IMR-90 (cell line): ENCODE measurements at regions not wholly inside any gene's neighbourhood (a gene's known extent, or its start where the extent isn't known, plus 50 kb on each side); places are given as distances from the start of the nearest gene placed in this dataset.

Experiments used
- ATAC-seq: fragments of 200-7000 bp; cut with Tn5 transposase; 2 replicates; pipeline ENCODE4 v1.9.1; 2020; ENCODE audit warnings: low read depth, mild to moderate bottlenecking, moderate library complexity
- BruUV-seq: library from RNA; stranded (reverse); fragments of 400-500 nt; replicated peaks from 2 replicates; lab custom pipeline; 2021; lab: Mats Ljungman, UMichigan
- CTCF ChIA-PET: fragments of 300-600 bp; formaldehyde crosslinking; extraction: SDS; loops from one replicate; lab custom pipeline; 2021; ENCODE audit warnings: antibody characterized with exemption; lab: Yijun Ruan, JAX
- POLR2A ChIA-PET: fragments of 300-600 bp; sonication (Branson Sonifier 250); formaldehyde crosslinking; loops from one replicate; lab custom pipeline; 2022; ENCODE audit warnings: antibody characterized with exemption; ENCODE audit not compliant: unreplicated experiment; lab: Charles Lee
- DNase-seq: peaks from one replicate; pipeline ENCODE4 v3.0.0; 2013
- H2AFZ ChIP-seq: replicated peaks from 2 replicates; pipeline ENCODE3; 2013; ENCODE audit warnings: low read length, mild to moderate bottlenecking; ENCODE audit not compliant: poor library complexity
- H2AK5ac ChIP-seq: 2 replicates; pipeline ENCODE4 v1.6.1; 2013; ENCODE audit warnings: low read depth, low read length, inconsistent platforms
- H2AK9ac ChIP-seq: replicated peaks from 2 replicates; pipeline ENCODE3; 2013; ENCODE audit warnings: mild to moderate bottlenecking, low read depth, low read length, moderate library complexity; ENCODE audit not compliant: poor library complexity
- H2BK120ac ChIP-seq: 2 replicates; pipeline ENCODE4 v1.6.1; 2013; ENCODE audit warnings: low read depth, low read length, inconsistent platforms
- H2BK15ac ChIP-seq: 3 replicates; pipeline ENCODE4 v1.6.1; 2013; ENCODE audit warnings: low read depth, low read length, inconsistent platforms
- H2BK20ac ChIP-seq: 2 replicates; pipeline ENCODE4 v1.6.1; 2013; ENCODE audit warnings: low read depth, mild to moderate bottlenecking, inconsistent platforms, low read length, moderate library complexity
- H2BK5ac ChIP-seq: 2 replicates; pipeline ENCODE4 v1.6.1; 2013; ENCODE audit warnings: mild to moderate bottlenecking, low read depth, low read length, inconsistent platforms; ENCODE audit not compliant: poor library complexity, severe bottlenecking
- H3K14ac ChIP-seq: replicated peaks from 2 replicates; pipeline ENCODE4 v1.6.1; 2013; ENCODE audit warnings: low read depth, low read length, inconsistent platforms
- H3K18ac ChIP-seq: 2 replicates; pipeline ENCODE4 v1.6.1; 2013; ENCODE audit warnings: low read depth, low read length, control low read depth
- H3K23ac ChIP-seq: 2 replicates; pipeline ENCODE4 v1.6.1; 2013; ENCODE audit warnings: low read depth, low read length, inconsistent platforms
- H3K27ac ChIP-seq: 2 replicates; pipeline ENCODE4 v1.5.1; 2013; ENCODE audit warnings: mild to moderate bottlenecking, control low read depth, low read length; ENCODE audit not compliant: insufficient read depth
- H3K27me3 ChIP-seq: 2 replicates; pipeline ENCODE4 v1.6.1; 2013; ENCODE audit warnings: low read length; ENCODE audit not compliant: control insufficient read depth, insufficient read depth
- H3K36me3 ChIP-seq: 2 replicates; pipeline ENCODE4 v1.6.1; 2013; ENCODE audit warnings: low read length, mixed read lengths; ENCODE audit not compliant: control insufficient read depth, insufficient read depth
- H3K4ac ChIP-seq: 2 replicates; pipeline ENCODE4 v1.6.1; 2013; ENCODE audit warnings: low read depth, low read length, inconsistent platforms
- H3K4me1 ChIP-seq: 2 replicates; pipeline ENCODE4 v1.6.1; 2013; ENCODE audit warnings: low read length, mixed read lengths; ENCODE audit not compliant: control insufficient read depth, insufficient read depth
- H3K4me2 ChIP-seq: 2 replicates; pipeline ENCODE4 v1.6.1; 2013; ENCODE audit warnings: low read depth, mild to moderate bottlenecking, control low read depth, low read length, moderate library complexity
- H3K4me3 ChIP-seq: 2 replicates; pipeline ENCODE4 v1.5.1; 2013; ENCODE audit warnings: low read depth, mild to moderate bottlenecking, control low read depth, low read length, moderate library complexity; ENCODE audit not compliant: insufficient read depth
- H3K56ac ChIP-seq: 2 replicates; pipeline ENCODE4 v1.6.1; 2013; ENCODE audit warnings: low read length, inconsistent platforms; ENCODE audit not compliant: insufficient read depth; ENCODE audit errors: extremely low read depth
- H3K79me1 ChIP-seq, 2 experiments: 2 replicates each; pipeline ENCODE4 v1.6.1; 2013; ENCODE audit warnings: low read length in 2 of 2, inconsistent platforms in 1 of 2, low read depth in 1 of 2
- H3K9ac ChIP-seq: 2 replicates; pipeline ENCODE4 v1.6.1; 2013; ENCODE audit warnings: low read depth, low read length, control low read depth
- H3K9me1 ChIP-seq: 2 replicates; pipeline ENCODE4 v1.6.1; 2013; ENCODE audit warnings: low read length, inconsistent platforms; ENCODE audit not compliant: insufficient read depth
- H3K9me3 ChIP-seq: 2 replicates; pipeline ENCODE4 v1.6.1; 2013; ENCODE audit warnings: low read length; ENCODE audit not compliant: control insufficient read depth, insufficient read depth
- H4K20me1 ChIP-seq: 2 replicates; pipeline ENCODE4 v1.6.1; 2013; ENCODE audit warnings: low read length, inconsistent platforms; ENCODE audit not compliant: insufficient read depth
- H4K5ac ChIP-seq: 2 replicates; pipeline ENCODE4 v1.6.1; 2013; ENCODE audit warnings: mild to moderate bottlenecking, low read depth, low read length, control low read depth
- H4K8ac ChIP-seq, 2 experiments: 2 replicates each; pipeline ENCODE4 v1.6.1; 2013; ENCODE audit warnings: low read depth in 2 of 2, low read length in 2 of 2, control low read depth in 1 of 2, inconsistent platforms in 1 of 2
- H4K91ac ChIP-seq: 2 replicates; pipeline ENCODE4 v1.6.1; 2013; ENCODE audit warnings: low read depth, low read length, inconsistent platforms; ENCODE audit not compliant: insufficient read depth
- MXI1 ChIP-seq: IDR thresholded peaks from 2 replicates; pipeline ENCODE4 v1.6.1; 2012; ENCODE audit warnings: low read depth, mild to moderate bottlenecking, low read length, moderate library complexity, borderline replicate concordance
- RFX5 ChIP-seq: IDR thresholded peaks from 2 replicates; pipeline ENCODE4 v1.8.0; 2012; ENCODE audit warnings: low read depth, mild to moderate bottlenecking, low read length, moderate library complexity
- WGBS, 2 experiments: methylation state at CpG; one replicate each; pipeline versions ENCODE4 v1.1.5 to v1.1.7; 2013; ENCODE audit warnings: missing lambda C conversion rate in 2 of 2; ENCODE audit not compliant: insufficient read length in 1 of 2; ENCODE audit errors: extremely low coverage in 2 of 2; 5-methylcytosine and 5-hydroxymethylcytosine counted together
- dilution Hi-C: fragments of 300-500 bp; cut with HindIII; formaldehyde crosslinking; loops from one replicate; pipeline ENCODE4 v1.14.3; 2018; ENCODE audit warnings: low sequenced_read_pairs; ENCODE audit not compliant: unreplicated experiment
- in situ Hi-C: fragments of 300-500 bp; cut with MboI; formaldehyde crosslinking; loops from 3 replicates; pipeline ENCODE4 v1.14.3; 2019; ENCODE audit warnings: low sequenced_read_pairs, inconsistent platforms, mixed read lengths
- intact Hi-C: fragments of 100-400 bp; cut with micrococcal nuclease; formaldehyde crosslinking; loops from 2 replicates; pipeline ENCODE4 v1.10.0; 2022

DNA sequence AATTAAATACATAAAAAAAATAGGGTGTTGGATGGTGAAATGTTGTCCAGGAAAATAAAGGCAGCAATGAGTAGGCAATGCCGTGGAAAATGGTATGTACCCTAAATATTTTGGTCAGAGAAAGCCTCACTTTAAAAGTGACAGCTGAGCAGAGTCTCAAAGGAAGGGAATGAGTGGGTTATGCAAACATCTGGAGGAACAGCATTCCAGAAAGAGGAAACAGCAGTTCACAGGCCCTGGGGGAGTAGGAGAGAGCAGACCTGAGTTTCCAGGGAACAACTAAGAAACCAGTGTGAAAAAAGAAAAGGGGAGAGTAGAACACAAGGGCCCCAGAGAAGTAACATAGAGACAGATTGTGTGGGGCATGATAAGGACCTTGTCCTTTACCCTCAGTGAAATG is 230.0 kb upstream of the CNTN3 start:
- in situ Hi-C loops: no loop called here
- H2AFZ ChIP-seq: no peak overlapping the region
- ATAC-seq: no peak

More for the DNA sequence above, 230.0 kb upstream of the CNTN3 start:
- Histone ChIP-seq H3K27ac (no peak overlapping the region), H3K9ac (no peak overlapping the region), H4K5ac (no peak overlapping the region), H2BK5ac (no peak overlapping the region), H3K4me2 (no peak overlapping the region), H3K27me3 (no peaks in the 10 kb centered on the region), H3K4ac (no peak overlapping the region), H3K23ac (no peak overlapping the region), H2BK20ac (no peak overlapping the region), H3K9me3 (no peaks in the 10 kb centered on the region), H3K9me1 (no peaks in the 10 kb centered on the region), H2BK120ac (no peak overlapping the region), H4K91ac (no peak overlapping the region), H3K56ac (no peak overlapping the region), H3K4me1 (no peaks in the 10 kb centered on the region), H4K8ac (no peak overlapping the region), H2AK9ac (no peak overlapping the region), H2AK5ac (no peak overlapping the region), H4K20me1 (no peaks in the 10 kb centered on the region), H3K4me3 (no peak overlapping the region), H2BK15ac (no peak overlapping the region), H3K18ac (no peak overlapping the region), H3K79me1 (no peaks in the 10 kb centered on the region), H3K36me3 (no peaks in the 10 kb centered on the region), H3K14ac (no peak overlapping the region)
- no peak for DNase-seq
- no TSS peak for BruUV-seq
- dilution Hi-C loops (no loop called here), intact Hi-C loops (no loop called here)
- ChIA-PET CTCF (no interaction called here), POLR2A (no interaction called here)
- 13% methylated on average over 1 of the region's 1 CpG; no CpG with 5 or more reads in 1 of the 2 experiments for WGBS, 2 experiments
- TF ChIP-seq RFX5 (no peak), MXI1 (no peak)
